Prostate gland (tissue), 2 donors: ENCODE measurements at regions not wholly inside any gene's neighbourhood (a gene's known extent, or its start where the extent isn't known, plus 50 kb on each side); places are given as distances from the start of the nearest gene placed in this dataset.

Experiments
- CTCF ChIP-seq, 4 experiments: fragments of 200-600 bp in 2 of 4; fragments of 450-650 bp in 2 of 4; sonication (generic) in 2 of 4; IDR thresholded peaks; 1 replicate in 3 of 4; 2 replicates in 1 of 4; pipeline ENCODE4 v1.5.1; 2016 to 2019; ENCODE audit warnings: antibody characterized with exemption in 4 of 4, mild to moderate bottlenecking in 2 of 4, moderate library complexity in 2 of 4
- POLR2A ChIP-seq: fragments of 450-650 bp; IDR thresholded peaks from one replicate; pipeline ENCODE4 v1.6.1; 2016; ENCODE audit warnings: antibody characterized with exemption, mild to moderate bottlenecking
- POLR2AphosphoS5 ChIP-seq: sonication (generic); formaldehyde crosslinking; IDR thresholded peaks from one replicate; pipeline ENCODE4 v1.6.1; 2017; ENCODE audit warnings: antibody characterized with exemption

DNA sequence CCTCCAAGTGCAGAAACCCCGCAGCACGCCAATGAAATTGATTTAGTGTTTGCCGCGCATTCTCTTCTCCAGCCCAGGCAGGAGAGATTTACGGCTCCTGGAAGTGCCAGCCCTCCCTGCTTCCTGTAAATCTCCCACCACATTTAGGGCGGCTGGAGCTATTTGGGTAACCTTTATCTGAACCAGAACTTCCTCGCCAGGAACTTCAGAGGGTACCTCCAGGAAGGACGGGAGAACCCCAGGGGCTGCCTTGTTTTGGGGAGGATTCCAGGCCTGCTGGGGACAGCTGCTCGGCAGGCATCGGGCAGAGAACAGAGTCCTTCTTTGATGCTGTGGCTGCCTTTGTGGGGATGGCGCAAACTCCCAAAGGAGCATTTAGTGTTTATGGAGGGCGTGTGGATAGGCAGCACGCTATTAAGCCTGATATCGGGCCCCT, 122.0 kb upstream of the MYCN start:
- no peak for TF ChIP-seq POLR2AphosphoS5
- TF ChIP-seq POLR2A = no peak
- no peak for TF ChIP-seq CTCF (IDR thresholded peaks at IDR 0.05)
